ENCODE measurements at regions not wholly inside any gene's neighbourhood (a gene's known extent, or its start where the extent isn't known, plus 50 kb on each side); places are given as distances from the start of the nearest gene placed in this dataset.

- TF ChIP-seq CTCF (IDR thresholded peaks at IDR 0.05), result no peak
- TF ChIP-seq POLR2A (IDR thresholded peaks at IDR 0.05), result no peak
Observed at GRCh38 chr5:3535414-3536211, 60.0 kb upstream of the IRX1 start.

Data from body of pancreas (tissue), 4 donors.